ENCODE measurements at regions not wholly inside any gene's neighbourhood (a gene's known extent, or its start where the extent isn't known, plus 50 kb on each side); places are given as distances from the start of the nearest gene placed in this dataset.

DNA sequence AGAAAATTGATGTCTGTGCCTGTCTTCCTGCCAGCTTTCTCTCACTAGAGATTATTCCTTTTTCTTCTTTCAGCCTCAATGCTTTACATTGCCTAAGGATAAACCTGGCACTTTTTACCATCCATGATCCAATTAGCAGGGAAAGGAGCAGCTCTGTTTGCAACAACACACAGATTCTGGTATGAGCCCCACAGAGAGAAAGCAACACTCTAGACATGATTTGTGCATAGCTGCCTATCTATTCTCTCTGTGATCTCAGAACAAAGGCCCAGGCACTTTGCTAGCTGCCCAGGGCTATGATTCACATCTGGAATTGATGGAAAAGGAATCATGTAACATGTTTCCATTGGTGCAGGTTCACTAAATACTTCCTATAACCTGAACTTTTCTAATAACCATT lies 685.0 kb downstream of the ETS1 start:
- Histone ChIP-seq H3K27ac (no peak overlapping the region), H3K4me1 (replicated peaks in 1 of 2) (no peaks in the 10 kb centered on the region), H3K4me3 (no peak overlapping the region)
- in situ Hi-C loops (cut with MboI; ENCODE audit: low pct_unique_long_range_greater_than_20kb in 2 of 9, low sequenced_read_pairs in 9 of 9, unreplicated experiment in 9 of 9) = no loop called here
- peak in 1 of 8 experiments; percentile 27 for ATAC-seq (replicated peaks in 6 of 8)

- in situ Hi-C loops (cut with MboI; ENCODE audit: low pct_unique_long_range_greater_than_20kb in 2 of 9, low sequenced_read_pairs in 9 of 9, unreplicated experiment in 9 of 9) = no loop called here
- 53 to 100% (median 86%) methylated on average over 1 to 4 of the region's 28 CpGs; no CpG with 5 or more reads in 1 of the 10 experiments for WGBS, 10 experiments
- no peak overlapping the region for H3K27ac ChIP-seq
- no peak for ATAC-seq (replicated peaks in 6 of 8)
- no peak overlapping the region for H3K4me3 ChIP-seq
- H3K4me1 ChIP-seq (replicated peaks in 1 of 2) = no peaks in the 10 kb centered on the region
These were observed 688.7 kb downstream of the ETS1 start for GRCh38 chr11:127898422-127899365.

DNA sequence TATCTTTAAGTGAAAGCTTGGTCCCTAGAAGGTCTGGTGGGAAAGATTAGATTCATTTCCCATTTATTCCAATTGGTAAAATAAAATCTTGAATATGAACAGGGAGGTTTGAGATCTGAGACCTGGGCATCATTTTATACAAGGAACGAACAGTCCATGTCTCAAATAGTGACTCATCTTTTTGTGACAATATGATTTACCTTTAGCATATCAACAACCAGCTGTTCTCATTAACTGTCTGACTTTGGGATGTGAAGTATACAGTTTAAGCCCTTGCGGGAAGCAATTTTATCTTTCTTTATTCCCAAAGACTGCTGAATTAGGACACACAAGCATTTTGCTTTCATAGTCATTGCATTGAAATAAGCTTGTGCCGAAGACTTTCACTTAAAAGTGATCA lies 691.6 kb downstream of the ETS1 start:
- Histone ChIP-seq H3K4me1 (replicated peaks in 1 of 2) (no peaks in the 10 kb centered on the region), H3K27ac (no peak overlapping the region), H3K4me3 (no peak overlapping the region)
- WGBS, 10 experiments = 20 to 85% (median 51%) methylated on average over 1 to 3 of the region's 3 CpGs
- no peak for ATAC-seq (replicated peaks in 6 of 8)
- in situ Hi-C loops (cut with MboI; ENCODE audit: low pct_unique_long_range_greater_than_20kb in 2 of 9, low sequenced_read_pairs in 9 of 9, unreplicated experiment in 9 of 9) = no loop called here

- no peaks in the 10 kb centered on the region for H3K4me1 ChIP-seq (replicated peaks in 1 of 2)
- no peak overlapping the region for H3K27ac ChIP-seq
- no peak for ATAC-seq (replicated peaks in 6 of 8)
- in situ Hi-C loops (cut with MboI; ENCODE audit: low pct_unique_long_range_greater_than_20kb in 2 of 9, low sequenced_read_pairs in 9 of 9, unreplicated experiment in 9 of 9) = no loop called here
- 29 to 96% (median 77%) methylated on average over 2 of the region's 2 CpGs; no CpG with 5 or more reads in 3 of the 10 experiments for WGBS, 10 experiments
- no peak overlapping the region for H3K4me3 ChIP-seq
These were observed 693.0 kb downstream of the ETS1 start for GRCh38 chr11:127894316-127894715.

- in situ Hi-C loops (cut with MboI; ENCODE audit: low pct_unique_long_range_greater_than_20kb in 2 of 9, low sequenced_read_pairs in 9 of 9, unreplicated experiment in 9 of 9) = no loop called here
- peak in 3 of 8 experiments; percentile 82 to 94 (median 90) for ATAC-seq (replicated peaks in 6 of 8)
- H3K4me1 ChIP-seq (replicated peaks in 1 of 2) = no peaks in the 10 kb centered on the region
These were observed 697.2 kb downstream of the ETS1 start for GRCh38 chr11:127890030-127890615.

GRCh38 chr11:127888386-127888785 lies 699.0 kb downstream of the ETS1 start:
- ATAC-seq (replicated peaks in 6 of 8) = no peak
- in situ Hi-C loops (cut with MboI; ENCODE audit: low pct_unique_long_range_greater_than_20kb in 2 of 9, low sequenced_read_pairs in 9 of 9, unreplicated experiment in 9 of 9) = no loop called here
- no peak overlapping the region for H3K27ac ChIP-seq

More at GRCh38 chr11:127890030-127890615, 697.2 kb downstream of the ETS1 start:
- Histone ChIP-seq H3K27ac (no peak overlapping the region), H3K4me3 (no peak overlapping the region)

GRCh38 chr11:127875131-127875530 lies 712.2 kb downstream of the ETS1 start:
- Histone ChIP-seq H3K4me3 (no peak overlapping the region), H3K4me1 (replicated peaks in 1 of 2) (no peaks in the 10 kb centered on the region), H3K27ac (no peak overlapping the region)
- in situ Hi-C loops (cut with MboI; ENCODE audit: low pct_unique_long_range_greater_than_20kb in 2 of 9, low sequenced_read_pairs in 9 of 9, unreplicated experiment in 9 of 9) = no loop called here
- no peak for ATAC-seq (replicated peaks in 6 of 8)
- WGBS, 10 experiments = 0 to 82% (median 61%) methylated on average over 1 to 2 of the region's 2 CpGs; no CpG with 5 or more reads in 4 of the 10 experiments

More at GRCh38 chr11:127888386-127888785, 699.0 kb downstream of the ETS1 start:
- H3K4me1 ChIP-seq (replicated peaks in 1 of 2) = no peaks in the 10 kb centered on the region
- no peak overlapping the region for H3K4me3 ChIP-seq

GRCh38 chr11:127873478-127873877 lies 713.9 kb downstream of the ETS1 start:
- Histone ChIP-seq H3K4me3 (no peak overlapping the region), H3K4me1 (replicated peaks in 1 of 2) (no peaks in the 10 kb centered on the region), H3K27ac (no peak overlapping the region)
- in situ Hi-C loops (cut with MboI; ENCODE audit: low pct_unique_long_range_greater_than_20kb in 2 of 9, low sequenced_read_pairs in 9 of 9, unreplicated experiment in 9 of 9) = no loop called here
- no peak for ATAC-seq (replicated peaks in 6 of 8)

DNA sequence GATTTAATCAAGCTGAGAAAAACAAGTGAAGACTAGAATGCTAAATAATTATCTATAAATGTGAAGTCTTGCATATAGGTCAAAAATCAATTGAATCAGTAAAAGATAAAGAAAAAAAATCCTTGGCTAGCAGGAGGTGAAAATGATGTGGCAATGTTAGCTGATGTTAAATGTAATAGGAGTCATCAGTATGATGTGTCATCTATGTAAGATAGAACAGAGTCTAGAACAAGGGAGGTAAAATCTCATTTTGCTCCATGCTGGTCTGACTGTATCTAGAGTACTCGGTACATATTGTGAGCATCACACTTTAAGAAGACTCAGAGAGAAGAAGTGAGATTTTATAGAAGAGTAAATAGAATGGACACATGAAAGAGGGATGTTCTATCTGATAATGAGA lies 721.2 kb downstream of the ETS1 start:
- ATAC-seq (replicated peaks in 6 of 8) = peak in 1 of 8 experiments; percentile 30
- in situ Hi-C loops (cut with MboI; ENCODE audit: low pct_unique_long_range_greater_than_20kb in 2 of 9, low sequenced_read_pairs in 9 of 9, unreplicated experiment in 9 of 9) = no loop called here
- Histone ChIP-seq H3K27ac (no peak overlapping the region), H3K4me1 (replicated peaks in 1 of 2) (no peaks in the 10 kb centered on the region), H3K4me3 (no peak overlapping the region)
- WGBS, 10 experiments = 0 to 88% (median 83%) methylated on average over 1 of the region's 1 CpG; no CpG with 5 or more reads in 1 of the 10 experiments

DNA sequence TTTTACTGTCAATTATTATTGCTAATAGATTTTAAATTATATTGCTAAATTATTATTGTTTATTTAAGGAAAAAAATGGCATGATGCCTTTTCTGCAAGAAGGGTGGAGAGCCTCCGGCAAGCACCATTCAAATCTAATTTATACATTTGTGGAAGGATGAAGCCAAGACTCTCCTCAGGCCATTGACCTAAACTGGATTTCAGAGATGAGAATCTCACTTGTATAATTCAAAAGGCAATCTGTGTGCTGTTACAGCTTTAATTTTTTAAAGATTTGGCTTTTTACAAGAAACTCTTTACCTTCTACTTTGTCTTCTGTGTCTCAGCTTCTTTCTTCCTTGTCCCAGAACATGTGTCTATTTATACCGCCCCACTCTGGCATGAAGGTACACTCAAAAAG lies 722.5 kb downstream of the ETS1 start:
- WGBS, 10 experiments = 13 to 100% (median 83%) methylated on average over 1 to 2 of the region's 2 CpGs; no CpG with 5 or more reads in 1 of the 10 experiments
- H3K4me1 ChIP-seq (replicated peaks in 1 of 2) = no peaks in the 10 kb centered on the region
- in situ Hi-C loops (cut with MboI; ENCODE audit: low pct_unique_long_range_greater_than_20kb in 2 of 9, low sequenced_read_pairs in 9 of 9, unreplicated experiment in 9 of 9) = no loop called here

DNA sequence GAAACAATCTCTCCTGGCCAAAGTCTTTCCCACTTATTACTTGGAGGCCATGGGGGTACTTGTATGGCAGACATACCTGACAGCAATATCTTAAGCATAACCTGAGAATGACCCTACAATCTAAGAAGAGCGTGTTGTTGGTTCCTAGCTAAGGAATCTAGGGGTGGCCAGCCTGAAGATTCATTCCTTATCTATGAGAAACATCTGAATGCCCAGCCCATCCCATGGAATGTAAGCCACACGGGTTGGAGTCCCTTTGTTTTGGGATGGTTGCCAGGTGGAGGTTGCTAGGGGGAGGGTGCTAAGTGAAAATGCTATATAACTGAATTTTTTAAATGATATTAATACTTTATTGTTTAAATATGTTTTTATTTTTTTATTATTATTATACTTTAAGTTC lies 725.0 kb downstream of the ETS1 start:
- 10 to 90% (median 60%) methylated on average over 1 to 2 of the region's 2 CpGs; no CpG with 5 or more reads in 3 of the 10 experiments for WGBS, 10 experiments
- peak in 2 of 8 experiments; percentile 29 to 78 for ATAC-seq (replicated peaks in 6 of 8)
- in situ Hi-C loops (cut with MboI; ENCODE audit: low pct_unique_long_range_greater_than_20kb in 2 of 9, low sequenced_read_pairs in 9 of 9, unreplicated experiment in 9 of 9) = no loop called here
- no peak overlapping the region for H3K27ac ChIP-seq
- H3K4me1 ChIP-seq (replicated peaks in 1 of 2) = no peaks in the 10 kb centered on the region
- H3K4me3 ChIP-seq = no peak overlapping the region

More for the DNA sequence above, 722.5 kb downstream of the ETS1 start:
- H3K27ac ChIP-seq = no peak overlapping the region
- ATAC-seq (replicated peaks in 6 of 8) = no peak
- no peak overlapping the region for H3K4me3 ChIP-seq

DNA sequence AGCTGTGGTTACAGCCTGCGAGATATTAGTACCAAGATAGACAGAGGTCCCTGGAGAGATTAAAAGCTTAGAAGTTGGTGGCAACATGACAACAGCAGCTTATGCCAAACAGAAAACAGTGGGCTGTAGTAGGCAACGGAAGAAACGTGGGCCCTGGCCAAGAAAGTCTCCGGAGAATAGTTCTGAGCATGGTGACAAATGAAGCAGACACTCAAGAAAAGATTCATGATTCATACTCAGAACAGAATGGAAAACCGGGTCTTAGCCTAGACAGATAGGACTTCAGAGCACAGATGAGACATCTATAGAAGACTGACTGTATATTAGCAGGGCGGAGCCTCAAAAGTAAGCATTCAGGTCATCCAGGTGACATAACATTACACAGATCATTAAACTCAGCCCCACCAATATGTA lies 727.4 kb downstream of the ETS1 start:
- H3K4me1 ChIP-seq (replicated peaks in 1 of 2) = no peaks in the 10 kb centered on the region
- 17 to 93% (median 60%) methylated on average over 2 to 6 of the region's 6 CpGs; no CpG with 5 or more reads in 2 of the 10 experiments for WGBS, 10 experiments
- in situ Hi-C loops (cut with MboI; ENCODE audit: low pct_unique_long_range_greater_than_20kb in 2 of 9, low sequenced_read_pairs in 9 of 9, unreplicated experiment in 9 of 9) = no loop called here
- peak in 2 of 8 experiments; percentile 26 to 51 for ATAC-seq (replicated peaks in 6 of 8)
- no peak overlapping the region for H3K27ac ChIP-seq
- H3K4me3 ChIP-seq = no peak overlapping the region

GRCh38 chr11:127844876-127845275 lies 742.5 kb downstream of the ETS1 start:
- ATAC-seq (replicated peaks in 6 of 8) = peak in 1 of 8 experiments; percentile 22
- Histone ChIP-seq H3K4me1 (replicated peaks in 1 of 2) (peaks cover 0 to 8% of the 10 kb centered on the region in 2 donors), H3K4me3 (no peak overlapping the region), H3K27ac (no peak overlapping the region)
- in situ Hi-C loops (cut with MboI; ENCODE audit: low pct_unique_long_range_greater_than_20kb in 2 of 9, low sequenced_read_pairs in 9 of 9, unreplicated experiment in 9 of 9) = loop anchor here in 1 of 9 experiments (25.0 kb wide), 1 partner anchor 167 kb away; no protein-coding TSS in a partner anchor
- 14 to 80% (median 58%) methylated on average over 1 to 4 of the region's 4 CpGs for WGBS, 10 experiments
